Stimulated activated naive CD8-positive, alpha-beta T cell treated with anti-CD3 and anti-CD28 coated beads, Interleukin-15, Interleukin-2, amounts not matched to agents 100 U/mL and 50 U/mL, for 24 hours (primary cell): ENCODE measurements at regions not wholly inside any gene's neighbourhood (a gene's known extent, or its start where the extent isn't known, plus 50 kb on each side); places are given as distances from the start of the nearest gene placed in this dataset.

Experiments
- ATAC-seq: fragments of 150-1000 bp; cut with Tn5 transposase; one replicate; pipeline ENCODE4 v1.10.0; 2021
- DNase-seq: peaks from one replicate; pipeline ENCODE4 v3.0.0; 2021

DNA sequence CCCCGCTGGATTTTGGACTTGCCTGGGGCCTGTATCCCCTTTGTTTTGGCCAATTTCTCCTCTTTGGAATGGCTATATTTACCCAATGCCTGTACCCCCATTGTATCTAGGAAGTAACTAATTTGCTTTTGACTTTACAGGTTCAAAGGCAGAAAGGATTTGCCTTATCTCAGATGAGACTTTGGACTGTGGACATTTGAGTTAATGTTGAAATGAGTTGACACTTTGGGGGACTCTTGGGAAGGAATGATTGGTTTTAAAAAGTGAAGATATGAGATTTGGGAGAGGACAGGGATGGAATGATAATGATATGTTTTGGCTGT lies 1220.3 kb upstream of the CITED2 start:
- ATAC-seq (no peak), DNase-seq (no peak)

- DNase-seq (no peak), ATAC-seq (no peak)
These were observed 1218.4 kb upstream of the CITED2 start for GRCh38 chr6:140592877-140593276.

DNA sequence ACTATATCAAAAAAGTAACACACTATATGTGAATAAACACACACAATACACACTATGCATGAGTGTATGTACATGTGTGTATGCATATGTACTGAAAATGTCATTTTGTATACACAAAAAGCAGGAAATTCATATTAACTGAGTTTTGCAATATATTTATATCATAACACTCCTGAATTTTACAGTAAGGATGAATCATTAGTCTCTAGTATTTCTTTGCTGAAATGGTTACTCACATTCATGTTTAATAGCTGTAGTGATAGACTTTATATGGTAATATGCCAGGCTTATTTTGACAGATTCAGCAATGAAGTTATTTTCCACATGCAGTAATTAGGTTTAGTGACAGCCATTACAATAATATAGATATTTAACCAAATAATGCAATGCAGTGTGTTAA lies 1216.2 kb upstream of the CITED2 start:
- ATAC-seq, result no peak
- DNase-seq, result no peak

- ATAC-seq (peak; percentile 86), DNase-seq (no peak)
These were observed 1212.1 kb upstream of the CITED2 start for GRCh38 chr6:140586426-140587061.

GRCh38 chr6:140581601-140582000 lies 1207.2 kb upstream of the CITED2 start:
- ATAC-seq (peak; percentile 41), DNase-seq (no peak)

DNA sequence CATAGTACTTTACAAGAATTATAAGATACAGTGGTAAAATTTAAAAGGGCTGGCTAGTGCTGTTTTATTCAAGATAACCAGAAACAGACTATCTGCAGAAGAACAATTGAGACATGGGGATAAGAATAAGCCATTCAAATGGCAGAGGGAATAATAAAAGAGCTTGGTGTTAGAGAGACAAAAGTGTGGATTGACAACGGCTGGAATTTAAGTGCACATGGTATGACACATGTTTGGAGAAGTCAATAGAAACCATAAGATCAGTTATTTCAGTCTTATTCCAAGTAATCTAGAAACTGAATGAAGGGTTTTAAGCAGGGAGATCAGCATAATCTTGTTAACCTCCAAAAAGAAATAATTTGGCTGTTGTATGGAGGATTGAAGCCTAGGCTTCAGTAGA lies 1205.5 kb upstream of the CITED2 start:
- no peak for DNase-seq

DNA sequence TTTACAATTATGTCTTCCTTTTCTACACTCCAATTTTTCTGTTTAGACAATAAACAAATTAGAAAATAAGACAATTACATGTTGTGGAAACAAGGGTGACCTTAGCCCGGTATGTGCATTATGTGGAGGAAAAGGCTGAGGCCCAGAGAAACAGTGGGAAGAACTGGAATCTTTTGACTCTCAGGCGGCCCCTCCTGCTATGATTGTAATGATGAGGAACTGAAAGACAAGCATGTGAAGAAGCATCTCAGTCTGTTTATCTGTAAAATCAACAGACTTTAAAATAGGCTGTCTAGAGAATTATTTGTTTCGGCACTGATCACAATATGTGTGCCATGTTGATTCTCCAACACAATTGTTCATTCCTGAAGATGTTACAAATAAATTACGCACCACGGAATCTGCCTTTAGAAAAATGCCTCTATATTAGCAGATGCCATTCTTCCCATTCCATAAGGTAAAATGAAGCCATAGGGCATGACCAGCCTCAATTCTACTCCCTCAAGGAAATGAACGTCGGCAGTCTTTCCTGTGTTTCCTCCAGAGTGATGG lies 1201.6 kb upstream of the CITED2 start:
- ATAC-seq (no peak), DNase-seq (no peak)

More for the DNA sequence above, 1205.5 kb upstream of the CITED2 start:
- no peak for ATAC-seq

GRCh38 chr6:140572867-140573266 lies 1198.4 kb upstream of the CITED2 start:
- DNase-seq, result no peak
- no peak for ATAC-seq

- ATAC-seq, result no peak
- DNase-seq, result no peak
These were observed 1197.7 kb upstream of the CITED2 start for GRCh38 chr6:140572129-140572528.

DNA sequence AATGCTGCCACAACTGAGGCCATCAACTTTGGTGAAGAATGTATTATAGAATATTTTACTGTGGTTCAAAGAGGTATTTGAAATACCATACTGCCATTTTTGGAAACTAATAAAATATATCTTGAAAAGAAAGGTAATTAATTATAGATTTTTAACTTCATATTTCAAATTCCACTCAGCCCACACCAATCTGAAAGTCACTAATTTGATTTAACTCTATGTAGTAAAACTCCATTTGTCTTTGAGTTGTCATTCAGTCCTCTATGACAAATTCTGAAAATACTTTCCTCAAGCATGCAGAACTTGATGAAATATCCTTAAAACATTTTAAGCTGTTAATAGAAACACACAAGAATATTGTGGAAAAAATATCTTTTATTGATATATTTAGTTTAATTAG lies 1196.7 kb upstream of the CITED2 start:
- no peak for DNase-seq
- no peak for ATAC-seq

DNA sequence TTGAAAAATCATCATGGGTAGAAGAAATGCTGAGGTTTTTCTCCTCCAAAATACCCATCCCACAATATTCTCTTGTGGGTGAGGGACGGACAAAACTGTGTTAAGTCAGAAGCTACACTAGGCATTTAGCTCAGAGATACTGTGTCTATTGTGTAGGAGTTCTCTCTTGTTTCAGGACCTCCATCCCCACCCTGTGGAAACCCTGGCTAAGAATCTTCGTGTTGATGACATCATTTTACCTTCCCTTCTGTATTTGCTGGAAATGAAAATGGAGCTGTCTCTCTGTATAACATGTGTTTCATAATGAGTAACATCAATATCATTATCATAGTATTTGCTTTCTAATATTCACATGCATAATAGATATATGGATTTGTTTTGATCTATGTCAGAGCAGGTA lies 1193.0 kb upstream of the CITED2 start:
- ATAC-seq (no peak), DNase-seq (no peak)

DNA sequence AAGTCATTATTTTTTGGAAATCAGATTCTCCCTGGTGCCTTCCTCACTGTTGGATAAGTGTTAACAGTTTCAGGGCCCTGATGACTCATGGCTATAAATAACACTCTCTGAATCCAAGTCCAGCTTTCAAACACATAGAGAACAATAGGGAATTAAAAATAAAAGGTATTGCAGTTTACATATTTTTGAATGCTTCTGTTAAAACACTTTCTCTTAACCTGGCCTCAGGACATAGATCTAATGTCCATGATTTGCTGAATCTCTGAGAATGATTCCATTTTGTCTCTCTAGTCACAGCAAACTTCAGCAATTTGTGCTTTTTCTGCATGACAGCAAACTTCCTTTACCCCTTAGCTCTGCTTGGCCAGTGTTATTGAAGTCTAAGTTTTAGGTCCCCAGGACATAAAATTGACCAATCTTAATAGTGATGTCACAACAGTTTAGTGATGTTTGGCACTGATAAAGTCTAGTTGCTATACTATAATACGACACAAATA lies 1192.4 kb upstream of the CITED2 start:
- DNase-seq (no peak), ATAC-seq (no peak)

DNA sequence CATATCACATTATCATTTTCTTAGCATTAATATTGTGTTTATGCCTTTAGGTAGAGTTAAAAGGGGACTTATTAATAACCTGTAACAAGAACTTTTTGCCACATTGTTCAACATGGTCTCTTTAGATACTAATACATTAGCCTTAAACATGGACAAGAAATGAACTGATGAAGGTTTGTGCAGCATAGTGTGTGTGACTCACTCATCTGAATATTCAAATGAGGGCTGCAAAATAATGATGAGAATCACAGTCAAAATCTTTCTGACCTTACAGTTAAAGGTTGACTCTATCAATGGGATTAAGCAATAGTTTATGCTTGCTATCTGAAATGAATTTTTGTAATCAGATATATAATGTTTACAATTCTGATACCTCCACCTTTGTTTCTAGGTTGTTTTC lies 1189.3 kb upstream of the CITED2 start:
- ATAC-seq, result no peak

DNA sequence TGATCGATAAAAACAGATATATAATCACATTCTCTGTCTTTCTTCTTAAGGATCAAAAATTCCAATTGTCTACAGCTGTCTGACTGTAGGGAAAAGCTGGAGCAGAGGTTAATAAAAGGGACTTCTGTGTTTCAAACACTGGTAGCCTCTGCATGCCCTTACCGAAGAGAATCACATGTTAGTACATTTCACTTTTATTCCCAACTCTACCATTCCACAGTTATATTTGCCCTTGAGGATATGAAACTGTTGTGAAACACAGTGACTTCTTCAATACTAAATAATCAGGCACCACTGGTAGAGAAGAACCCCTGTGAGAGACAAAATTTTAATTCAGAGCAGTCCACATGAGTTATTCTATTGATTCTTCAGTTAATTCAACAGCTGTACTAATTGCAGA lies 1187.3 kb upstream of the CITED2 start:
- DNase-seq (no peak), ATAC-seq (no peak)

More for the DNA sequence above, 1189.3 kb upstream of the CITED2 start:
- no peak for DNase-seq

- no peak for DNase-seq
- no peak for ATAC-seq
These were observed 1186.2 kb upstream of the CITED2 start for GRCh38 chr6:140560671-140561070.

- no peak for DNase-seq
- ATAC-seq, result no peak
These were observed 1185.0 kb upstream of the CITED2 start for GRCh38 chr6:140559458-140559857.

DNA sequence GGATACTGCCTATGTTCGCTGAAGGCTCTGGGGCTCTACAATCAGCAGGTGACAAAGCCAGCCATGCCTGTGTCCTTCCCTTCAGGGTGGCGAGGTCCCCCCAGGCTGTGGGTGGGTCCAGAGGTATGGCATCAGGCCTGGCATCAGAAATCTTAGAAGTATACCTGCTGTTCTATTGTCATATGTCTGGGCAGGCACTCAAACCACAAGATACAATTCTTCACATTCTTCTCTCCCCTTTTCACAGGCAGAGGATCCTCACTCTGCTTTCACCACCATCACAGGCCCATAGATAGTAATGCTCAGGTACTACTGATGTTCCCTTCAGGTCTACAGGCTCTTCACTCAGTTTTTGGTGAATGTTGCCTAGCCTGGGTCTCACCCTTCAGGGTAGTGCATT lies 1180.0 kb upstream of the CITED2 start:
- no peak for DNase-seq
- no peak for ATAC-seq

- ATAC-seq, result no peak
- no peak for DNase-seq
These were observed 1173.9 kb upstream of the CITED2 start for GRCh38 chr6:140548366-140548765.

- DNase-seq, result no peak
- ATAC-seq, result no peak
These were observed 1172.2 kb upstream of the CITED2 start for GRCh38 chr6:140546640-140547039.

GRCh38 chr6:140544431-140544830 lies 1170.0 kb upstream of the CITED2 start:
- no peak for ATAC-seq

GRCh38 chr6:140542863-140543262 lies 1168.4 kb upstream of the CITED2 start:
- DNase-seq (no peak), ATAC-seq (no peak)

More at GRCh38 chr6:140544431-140544830, 1170.0 kb upstream of the CITED2 start:
- no peak for DNase-seq

GRCh38 chr6:140541288-140541687 lies 1166.8 kb upstream of the CITED2 start:
- ATAC-seq (no peak), DNase-seq (no peak)

GRCh38 chr6:140540743-140541142 lies 1166.3 kb upstream of the CITED2 start:
- ATAC-seq (no peak), DNase-seq (no peak)

- ATAC-seq (no peak), DNase-seq (no peak)
These were observed 1164.5 kb upstream of the CITED2 start for GRCh38 chr6:140538926-140539325.
